SJCRH30 (cell line): ENCODE measurements at regions not wholly inside any gene's neighbourhood (a gene's known extent, or its start where the extent isn't known, plus 50 kb on each side); places are given as distances from the start of the nearest gene placed in this dataset.

Source experiments
- DNase-seq, 2 experiments: peaks; one replicate each; pipeline ENCODE4 v3.0.0-alpha.2; 2015 to 2020
- H3K27ac ChIP-seq: fragments of 250-450 bp; sonication (Bioruptor Pico); 2 replicates; pipeline ENCODE4 v1.5.1; 2020; ENCODE audit warnings: mild to moderate bottlenecking, moderate library complexity
- H3K27me3 ChIP-seq: fragments of 250-450 bp; sonication (Bioruptor Pico); 2 replicates; pipeline ENCODE4 v1.5.1; 2020; ENCODE audit warnings: mild to moderate bottlenecking, moderate library complexity
- H3K36me3 ChIP-seq: fragments of 250-450 bp; sonication (Bioruptor Pico); 2 replicates; pipeline ENCODE4 v1.5.1; 2020; ENCODE audit warnings: mild to moderate bottlenecking, moderate library complexity
- H3K4me1 ChIP-seq: fragments of 250-450 bp; sonication (Bioruptor Pico); 2 replicates; pipeline ENCODE4 v1.5.1; 2020; ENCODE audit warnings: mild to moderate bottlenecking, moderate library complexity
- H3K4me3 ChIP-seq: fragments of 250-450 bp; sonication (Bioruptor Pico); 2 replicates; pipeline ENCODE4 v1.5.1; 2020; ENCODE audit warnings: mild to moderate bottlenecking, moderate library complexity
- H3K9me3 ChIP-seq: fragments of 250-450 bp; sonication (Bioruptor Pico); replicated peaks from 2 replicates; pipeline ENCODE4 v1.5.1; 2020; ENCODE audit warnings: mild to moderate bottlenecking, moderate library complexity

DNA sequence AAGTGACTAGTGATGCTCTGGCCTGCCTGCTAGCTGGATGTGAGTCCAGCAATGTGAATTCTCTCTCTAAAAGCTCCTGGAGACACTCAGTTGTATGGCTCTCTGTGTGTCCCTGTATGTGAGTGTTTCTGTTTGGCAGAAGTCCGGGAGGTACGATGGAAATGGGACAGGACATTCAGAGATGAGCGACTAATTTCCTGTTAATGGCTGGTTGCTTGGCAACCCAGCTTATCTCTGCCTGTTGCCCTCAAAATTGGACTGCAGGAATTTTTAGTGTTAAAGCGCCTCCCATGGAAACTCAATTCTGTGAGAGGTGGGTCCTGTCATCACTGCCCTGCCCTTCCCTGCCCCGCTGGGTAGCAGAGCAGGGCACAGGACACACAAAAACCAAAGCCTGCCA is 136.8 kb upstream of the LRFN2 start:
- DNase-seq = no peak
- no peak overlapping the region for H3K4me3 ChIP-seq
- H3K4me1 ChIP-seq = no peaks in the 10 kb centered on the region

GRCh38 chr6:40722553-40723258 is 135.5 kb upstream of the LRFN2 start:
- H3K27ac ChIP-seq = no peak overlapping the region
- no peak for DNase-seq
- no peaks in the 10 kb centered on the region for H3K4me1 ChIP-seq

More for the DNA sequence above, 136.8 kb upstream of the LRFN2 start:
- Histone ChIP-seq H3K27ac (no peak overlapping the region), H3K9me3 (no peaks in the 10 kb centered on the region), H3K36me3 (no peaks in the 10 kb centered on the region), H3K27me3 (no peaks in the 10 kb centered on the region)

GRCh38 chr6:40722091-40722490 is 134.9 kb upstream of the LRFN2 start:
- Histone ChIP-seq H3K36me3 (no peaks in the 10 kb centered on the region), H3K4me1 (no peaks in the 10 kb centered on the region), H3K27me3 (no peaks in the 10 kb centered on the region), H3K4me3 (no peak overlapping the region), H3K27ac (no peak overlapping the region), H3K9me3 (no peaks in the 10 kb centered on the region)
- DNase-seq = no peak

More at GRCh38 chr6:40722553-40723258, 135.5 kb upstream of the LRFN2 start:
- H3K9me3 ChIP-seq = no peaks in the 10 kb centered on the region
- no peaks in the 10 kb centered on the region for H3K36me3 ChIP-seq
- H3K4me3 ChIP-seq = no peak overlapping the region
- no peaks in the 10 kb centered on the region for H3K27me3 ChIP-seq

GRCh38 chr6:40721271-40721952 is 134.2 kb upstream of the LRFN2 start:
- H3K4me1 ChIP-seq = no peaks in the 10 kb centered on the region
- H3K27ac ChIP-seq = no peak overlapping the region
- H3K4me3 ChIP-seq = no peak overlapping the region
- DNase-seq = no peak
- H3K9me3 ChIP-seq = no peaks in the 10 kb centered on the region
- no peaks in the 10 kb centered on the region for H3K36me3 ChIP-seq
- H3K27me3 ChIP-seq = no peaks in the 10 kb centered on the region

DNA sequence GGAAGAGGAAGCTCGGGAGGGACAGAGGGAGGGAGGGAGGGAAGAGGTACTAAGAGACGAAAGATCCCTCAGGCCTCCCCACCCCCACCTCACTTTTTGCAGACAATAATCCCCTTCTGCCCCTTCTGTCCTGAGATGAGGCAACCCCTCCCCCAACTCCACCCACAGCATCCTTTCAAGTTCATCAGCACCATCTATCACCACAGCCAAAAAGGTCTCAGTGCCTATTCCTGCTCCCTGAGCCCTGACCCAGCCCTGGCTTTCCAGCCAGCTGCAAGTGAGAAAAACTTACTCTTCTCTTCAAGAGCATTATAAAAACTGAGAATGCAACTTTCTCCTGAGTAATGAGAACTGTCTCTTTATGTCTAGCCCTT is 133.2 kb upstream of the LRFN2 start:
- no peaks in the 10 kb centered on the region for H3K27me3 ChIP-seq
- DNase-seq = no peak
- H3K4me1 ChIP-seq = no peaks in the 10 kb centered on the region
- H3K27ac ChIP-seq = no peak overlapping the region
- no peak overlapping the region for H3K4me3 ChIP-seq
- H3K36me3 ChIP-seq = no peaks in the 10 kb centered on the region
- no peaks in the 10 kb centered on the region for H3K9me3 ChIP-seq

DNA sequence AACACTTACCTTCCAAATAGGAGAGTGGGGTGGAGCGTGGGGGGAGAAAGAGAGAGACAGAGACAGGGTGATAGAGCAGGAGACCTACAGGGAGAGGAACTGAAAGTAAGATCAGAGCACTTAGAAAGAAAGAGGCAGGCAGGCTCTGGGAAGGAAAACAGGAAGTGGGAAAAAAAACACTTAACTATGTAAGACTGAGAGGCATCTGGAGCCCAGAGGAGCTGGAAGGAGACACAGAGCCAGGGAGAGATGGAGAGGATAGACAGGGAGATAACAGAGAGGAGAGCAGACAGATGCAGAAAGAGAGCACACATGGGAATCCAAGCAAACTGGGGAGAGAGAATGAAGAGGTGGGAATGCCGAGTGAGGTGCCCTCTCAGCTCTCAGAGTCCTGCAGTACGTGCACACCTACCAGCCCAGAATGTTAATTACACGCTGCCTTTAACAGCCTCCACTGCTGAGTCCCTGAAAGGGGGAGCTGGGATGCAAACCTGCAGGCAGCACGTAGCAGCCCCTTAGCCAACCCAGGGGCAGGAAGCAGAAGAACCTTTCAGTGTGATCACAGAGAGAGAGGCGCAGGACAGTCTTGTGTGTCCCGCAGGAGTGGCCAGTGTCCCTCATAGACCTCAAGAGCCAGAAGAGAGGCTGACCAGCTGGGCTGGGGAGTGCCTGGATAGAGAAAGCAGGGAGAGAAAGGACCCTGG is 132.7 kb upstream of the LRFN2 start:
- Histone ChIP-seq H3K4me1 (no peaks in the 10 kb centered on the region), H3K36me3 (no peaks in the 10 kb centered on the region), H3K4me3 (no peak overlapping the region), H3K27me3 (no peaks in the 10 kb centered on the region), H3K9me3 (no peaks in the 10 kb centered on the region), H3K27ac (no peak overlapping the region)
- no peak for DNase-seq

- Histone ChIP-seq H3K4me1 (no peaks in the 10 kb centered on the region), H3K36me3 (no peaks in the 10 kb centered on the region), H3K4me3 (no peak overlapping the region), H3K27ac (no peak overlapping the region), H3K27me3 (no peaks in the 10 kb centered on the region), H3K9me3 (no peaks in the 10 kb centered on the region)
- DNase-seq = no peak
Observed at GRCh38 chr6:40718401-40718800, 131.2 kb upstream of the LRFN2 start.

- H3K4me1 ChIP-seq = no peaks in the 10 kb centered on the region
Observed at GRCh38 chr6:40717411-40718057, 130.4 kb upstream of the LRFN2 start.

GRCh38 chr6:40715570-40716403 is 128.6 kb upstream of the LRFN2 start:
- H3K4me3 ChIP-seq = no peak overlapping the region
- H3K27me3 ChIP-seq = no peaks in the 10 kb centered on the region
- H3K36me3 ChIP-seq = no peaks in the 10 kb centered on the region
- no peaks in the 10 kb centered on the region for H3K4me1 ChIP-seq
- no peak for DNase-seq
- no peak overlapping the region for H3K27ac ChIP-seq
- no peaks in the 10 kb centered on the region for H3K9me3 ChIP-seq

More at GRCh38 chr6:40717411-40718057, 130.4 kb upstream of the LRFN2 start:
- no peaks in the 10 kb centered on the region for H3K36me3 ChIP-seq
- H3K4me3 ChIP-seq = no peak overlapping the region
- no peak for DNase-seq
- H3K27me3 ChIP-seq = no peaks in the 10 kb centered on the region
- no peaks in the 10 kb centered on the region for H3K9me3 ChIP-seq
- no peak overlapping the region for H3K27ac ChIP-seq

GRCh38 chr6:40714576-40715564 is 127.7 kb upstream of the LRFN2 start:
- DNase-seq = no peak

GRCh38 chr6:40714143-40714542 is 127.0 kb upstream of the LRFN2 start:
- Histone ChIP-seq H3K9me3 (no peaks in the 10 kb centered on the region), H3K27me3 (no peaks in the 10 kb centered on the region), H3K27ac (no peak overlapping the region), H3K4me3 (no peak overlapping the region), H3K36me3 (no peaks in the 10 kb centered on the region), H3K4me1 (no peaks in the 10 kb centered on the region)
- no peak for DNase-seq

More at GRCh38 chr6:40714576-40715564, 127.7 kb upstream of the LRFN2 start:
- no peak overlapping the region for H3K4me3 ChIP-seq
- no peaks in the 10 kb centered on the region for H3K4me1 ChIP-seq
- no peak overlapping the region for H3K27ac ChIP-seq
- H3K36me3 ChIP-seq = no peaks in the 10 kb centered on the region
- H3K27me3 ChIP-seq = no peaks in the 10 kb centered on the region
- no peaks in the 10 kb centered on the region for H3K9me3 ChIP-seq

GRCh38 chr6:40713002-40713719 is 126.0 kb upstream of the LRFN2 start:
- Histone ChIP-seq H3K27me3 (no peaks in the 10 kb centered on the region), H3K36me3 (no peaks in the 10 kb centered on the region), H3K4me1 (no peaks in the 10 kb centered on the region), H3K27ac (no peak overlapping the region), H3K4me3 (no peak overlapping the region), H3K9me3 (no peaks in the 10 kb centered on the region)
- DNase-seq = no peak
